SK-N-SH treated with all-trans-retinoic acid at 6 μM for 48 hours (cell line): ENCODE measurements at regions not wholly inside any gene's neighbourhood (a gene's known extent, or its start where the extent isn't known, plus 50 kb on each side); places are given as distances from the start of the nearest gene placed in this dataset.

Source experiments
- ATAC-seq: fragments of 200-7000 bp; cut with Tn5 transposase; 3 replicates; pipeline ENCODE4 v1.9.1; 2020; ENCODE audit warnings: mild to moderate bottlenecking, moderate library complexity
- ARNTL ChIP-seq: fragments of 450-650 bp; formaldehyde crosslinking; IDR thresholded peaks from 2 replicates; pipeline ENCODE4 v1.5.0; 2020; ENCODE audit warnings: low read depth, mild to moderate bottlenecking, moderate library complexity, borderline replicate concordance
- BACH2 ChIP-seq: fragments of 250-450 bp; sonication (Bioruptor Pico); IDR thresholded peaks from 2 replicates; pipeline ENCODE4 v1.9.0; 2021; ENCODE audit warnings: mild to moderate bottlenecking, borderline replicate concordance
- CREB5 ChIP-seq: fragments of 250-450 bp; sonication (Bioruptor Pico); IDR thresholded peaks from 2 replicates; pipeline ENCODE4 v1.5.1; 2020; ENCODE audit warnings: low read depth, mild to moderate bottlenecking, moderate library complexity
- CSDC2 ChIP-seq: fragments of 250-450 bp; sonication (Bioruptor Pico); IDR thresholded peaks from 2 replicates; pipeline ENCODE4 v1.5.0; 2020; ENCODE audit warnings: mild to moderate bottlenecking, moderate library complexity
- CSRNP3 ChIP-seq: fragments of 250-450 bp; sonication (Bioruptor Pico); IDR thresholded peaks from 2 replicates; pipeline ENCODE4 v1.5.1; 2021; ENCODE audit warnings: mild to moderate bottlenecking, moderate library complexity
- ESRRG ChIP-seq: fragments of 250-450 bp; sonication (Bioruptor Pico); IDR thresholded peaks from 2 replicates; pipeline ENCODE4 v1.6.1; 2021; ENCODE audit warnings: mild to moderate bottlenecking
- GLIS3 ChIP-seq: fragments of 250-450 bp; sonication (Bioruptor Pico); IDR thresholded peaks from 2 replicates; pipeline ENCODE4 v1.5.0; 2020; ENCODE audit warnings: mild to moderate bottlenecking, moderate library complexity
- ISL1 ChIP-seq: fragments of 250-450 bp; sonication (Bioruptor Pico); IDR thresholded peaks from 2 replicates; pipeline ENCODE4 v2.1.2; 2022; ENCODE audit warnings: mild to moderate bottlenecking, moderate library complexity
- OSR1 ChIP-seq: fragments of 250-450 bp; sonication (Bioruptor Pico); IDR thresholded peaks from 2 replicates; pipeline ENCODE4 v1.8.0; 2022; ENCODE audit warnings: moderate library complexity, mild to moderate bottlenecking, inconsistent platforms
- PATZ1 ChIP-seq: fragments of 250-450 bp; sonication (Bioruptor Pico); IDR thresholded peaks from 2 replicates; pipeline ENCODE4 v1.8.0; 2020; ENCODE audit warnings: mild to moderate bottlenecking, moderate library complexity, borderline replicate concordance
- POU6F1 ChIP-seq: fragments of 250-450 bp; sonication (Bioruptor Pico); IDR thresholded peaks from 2 replicates; pipeline ENCODE4 v1.8.0; 2021; ENCODE audit warnings: low read depth, mild to moderate bottlenecking, moderate library complexity, borderline replicate concordance
- PPARA ChIP-seq: fragments of 250-450 bp; sonication (Bioruptor Pico); IDR thresholded peaks from 2 replicates; pipeline ENCODE4 v1.5.0; 2020; ENCODE audit warnings: mild to moderate bottlenecking, borderline replicate concordance
- RARB ChIP-seq: fragments of 250-450 bp; sonication (Bioruptor Pico); IDR thresholded peaks from 2 replicates; pipeline ENCODE4 v1.8.0; 2021; ENCODE audit warnings: mild to moderate bottlenecking, moderate library complexity
- SNAI2 ChIP-seq: fragments of 250-450 bp; sonication (Bioruptor Pico); IDR thresholded peaks from 2 replicates; pipeline ENCODE4 v1.5.0; 2020; ENCODE audit warnings: mild to moderate bottlenecking, moderate library complexity
- TCF4 ChIP-seq: fragments of 250-450 bp; sonication (Bioruptor Pico); IDR thresholded peaks from 2 replicates; pipeline ENCODE4 v1.8.0; 2021; ENCODE audit warnings: mild to moderate bottlenecking, moderate library complexity, borderline replicate concordance
- TOX ChIP-seq: fragments of 250-450 bp; sonication (Bioruptor Pico); IDR thresholded peaks from 2 replicates; pipeline ENCODE4 v1.8.0; 2021; ENCODE audit warnings: mild to moderate bottlenecking, moderate library complexity, borderline replicate concordance
- TSHZ2 ChIP-seq: fragments of 250-450 bp; sonication (Bioruptor Pico); IDR thresholded peaks from 2 replicates; pipeline ENCODE4 v1.5.0; 2020; ENCODE audit warnings: mild to moderate bottlenecking, moderate library complexity
- ZC3H10 ChIP-seq: fragments of 250-450 bp; sonication (Bioruptor Pico); IDR thresholded peaks from 2 replicates; pipeline ENCODE4 v1.5.1; 2021; ENCODE audit warnings: mild to moderate bottlenecking, moderate library complexity
- ZFP3 ChIP-seq: fragments of 250-450 bp; sonication (Bioruptor Pico); IDR thresholded peaks from 2 replicates; pipeline ENCODE4 v1.5.0; 2020; ENCODE audit warnings: mild to moderate bottlenecking, moderate library complexity
- ZFP30 ChIP-seq: fragments of 450-650 bp; formaldehyde crosslinking; IDR thresholded peaks from 2 replicates; pipeline ENCODE4 v1.5.0; 2022; ENCODE audit warnings: mild to moderate bottlenecking, moderate library complexity
- ZNF565 ChIP-seq: fragments of 450-650 bp; formaldehyde crosslinking; conservative IDR thresholded peaks from 2 replicates; pipeline ENCODE4 v1.5.0; 2020; ENCODE audit warnings: low read depth, mild to moderate bottlenecking, moderate library complexity
- ZNF70 ChIP-seq: fragments of 450-650 bp; formaldehyde crosslinking; IDR thresholded peaks from 2 replicates; pipeline ENCODE4 v1.5.0; 2020; ENCODE audit warnings: mild to moderate bottlenecking, moderate library complexity
- ZNF8 ChIP-seq: fragments of 450-650 bp; formaldehyde crosslinking; IDR thresholded peaks from 2 replicates; pipeline ENCODE4 v1.5.0; 2020; ENCODE audit warnings: mild to moderate bottlenecking, moderate library complexity

GRCh38 chr9:28064241-28064815 is 491.0 kb upstream of the C9orf72 start:
- TF ChIP-seq TOX (CRISPR knock-in tag) = no peak
- TF ChIP-seq SNAI2 (CRISPR knock-in tag) = no peak
- TF ChIP-seq BACH2 (CRISPR knock-in tag) = no peak
- TF ChIP-seq PATZ1 (CRISPR knock-in tag) = no peak
- TF ChIP-seq GLIS3 (CRISPR knock-in tag) = no peak
- no peak for TF ChIP-seq CREB5 (CRISPR knock-in tag)
- no peak for TF ChIP-seq ISL1 (CRISPR knock-in tag)
- TF ChIP-seq ARNTL (CRISPR knock-in tag) = no peak
- no peak for TF ChIP-seq ZFP30
- TF ChIP-seq ZNF8 = no peak
- no peak for TF ChIP-seq TCF4 (CRISPR knock-in tag)
- no peak for TF ChIP-seq POU6F1 (CRISPR knock-in tag)
- no peak for TF ChIP-seq ZNF70 (CRISPR knock-in tag)
- TF ChIP-seq ESRRG (CRISPR knock-in tag) = no peak
- ATAC-seq = no peak

- peak; percentile 62; the same call in 2 of the 3 replicates for ATAC-seq
- TF ChIP-seq ZFP30 (no peak), OSR1 (CRISPR knock-in tag) (no peak), ISL1 (CRISPR knock-in tag) (no peak), RARB (no peak)
- TF ChIP-seq, all 23 proteins: peak for 0
Observed at GRCh38 chr9:28073270-28073669, 500.0 kb upstream of the C9orf72 start.

GRCh38 chr9:28079677-28080076 is 506.4 kb upstream of the C9orf72 start:
- no peak for ATAC-seq
- no peak for TF ChIP-seq BACH2 (CRISPR knock-in tag)
- no peak for TF ChIP-seq PATZ1 (CRISPR knock-in tag)
- no peak for TF ChIP-seq TSHZ2 (CRISPR knock-in tag)
- no peak for TF ChIP-seq CSDC2 (CRISPR knock-in tag)
- no peak for TF ChIP-seq CSRNP3 (CRISPR knock-in tag)
- TF ChIP-seq ZNF565 (CRISPR knock-in tag) = no peak
- TF ChIP-seq SNAI2 (CRISPR knock-in tag) = no peak
- no peak for TF ChIP-seq ARNTL (CRISPR knock-in tag)
- TF ChIP-seq POU6F1 (CRISPR knock-in tag) = no peak
- no peak for TF ChIP-seq ZNF8
- TF ChIP-seq PPARA (CRISPR knock-in tag) = no peak
- no peak for TF ChIP-seq ZNF70 (CRISPR knock-in tag)
- TF ChIP-seq OSR1 (CRISPR knock-in tag) = no peak
- TF ChIP-seq TOX (CRISPR knock-in tag) = no peak
- no peak for TF ChIP-seq ZFP3
- no peak for TF ChIP-seq GLIS3 (CRISPR knock-in tag)
- no peak for TF ChIP-seq ZC3H10 (CRISPR knock-in tag)
- no peak for TF ChIP-seq ZFP30
- TF ChIP-seq RARB = no peak
